SU-DHL-6 (cell line): ENCODE measurements at regions not wholly inside any gene's neighbourhood (a gene's known extent, or its start where the extent isn't known, plus 50 kb on each side); places are given as distances from the start of the nearest gene placed in this dataset.

Source experiments
- CTCF ChIP-seq: fragments of 200-600 bp; sonication (generic); IDR thresholded peaks from one replicate; pipeline ENCODE4 v1.5.1; 2017; ENCODE audit warnings: antibody characterized with exemption, mild to moderate bottlenecking, low read length, moderate library complexity; ENCODE audit not compliant: insufficient read depth, poor library complexity, severe bottlenecking
- EZH2phosphoT487 ChIP-seq: fragments of 200-600 bp; sonication (generic), shearing (Covaris generic); conservative IDR thresholded peaks from 2 replicates; pipeline ENCODE4 v1.6.1; 2018; ENCODE audit warnings: mild to moderate bottlenecking, antibody characterized with exemption, low read length, moderate library complexity, mixed read lengths

GRCh38 chr6:23910420-23910819, 215.6 kb upstream of the NRSN1 start:
- no peak for TF ChIP-seq EZH2phosphoT487
- no peak for TF ChIP-seq CTCF
